NCI-H146 treated with DMSO at 0.1 percent for 48 hours (cell line): ENCODE measurements at regions not wholly inside any gene's neighbourhood (a gene's known extent, or its start where the extent isn't known, plus 50 kb on each side); places are given as distances from the start of the nearest gene placed in this dataset.

Experiments used
- DNase-seq: peaks from one replicate; lab custom pipeline; 2025; ENCODE audit not compliant: unreplicated experiment; lab: John Stamatoyannopoulos, UW

DNA sequence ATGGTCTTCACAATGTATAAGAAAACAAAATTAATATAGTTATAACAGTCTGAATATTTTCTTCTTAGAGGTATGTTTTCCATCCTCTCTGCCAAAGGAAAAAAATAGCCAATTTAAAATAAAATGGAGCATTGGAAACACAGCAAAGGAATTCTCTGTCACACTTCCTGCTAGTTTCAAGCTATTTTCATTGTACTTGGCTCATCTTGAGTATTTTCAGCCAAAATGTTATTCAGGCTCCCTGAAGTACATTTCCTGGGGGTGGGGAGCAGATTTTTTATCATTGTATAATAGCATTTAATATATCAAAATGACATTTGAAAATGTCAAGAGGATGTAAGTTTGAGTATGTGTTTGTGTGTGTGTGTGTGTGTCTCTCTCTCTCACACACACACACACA, 463.6 kb upstream of the REG3G start:
- DNase-seq = no peak

DNA sequence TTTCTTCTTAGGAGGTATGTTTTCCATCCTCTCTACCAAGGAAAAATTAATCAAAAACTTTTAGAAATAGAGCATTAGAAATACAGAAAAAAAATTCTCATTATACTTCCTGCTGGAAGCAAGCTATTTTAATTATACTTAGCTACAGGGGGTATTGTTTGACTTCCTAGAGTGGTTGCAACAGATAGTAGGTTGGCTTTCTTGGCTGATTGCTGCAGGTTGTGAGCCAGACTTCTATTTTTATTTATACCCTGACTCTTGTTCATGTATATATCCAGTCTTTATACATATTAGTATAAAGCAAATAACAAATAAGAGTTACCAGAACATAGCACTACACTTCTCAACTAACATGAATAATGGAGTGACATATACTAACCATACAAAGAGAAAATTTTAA, 460.8 kb upstream of the REG3G start:
- no peak for DNase-seq

DNA sequence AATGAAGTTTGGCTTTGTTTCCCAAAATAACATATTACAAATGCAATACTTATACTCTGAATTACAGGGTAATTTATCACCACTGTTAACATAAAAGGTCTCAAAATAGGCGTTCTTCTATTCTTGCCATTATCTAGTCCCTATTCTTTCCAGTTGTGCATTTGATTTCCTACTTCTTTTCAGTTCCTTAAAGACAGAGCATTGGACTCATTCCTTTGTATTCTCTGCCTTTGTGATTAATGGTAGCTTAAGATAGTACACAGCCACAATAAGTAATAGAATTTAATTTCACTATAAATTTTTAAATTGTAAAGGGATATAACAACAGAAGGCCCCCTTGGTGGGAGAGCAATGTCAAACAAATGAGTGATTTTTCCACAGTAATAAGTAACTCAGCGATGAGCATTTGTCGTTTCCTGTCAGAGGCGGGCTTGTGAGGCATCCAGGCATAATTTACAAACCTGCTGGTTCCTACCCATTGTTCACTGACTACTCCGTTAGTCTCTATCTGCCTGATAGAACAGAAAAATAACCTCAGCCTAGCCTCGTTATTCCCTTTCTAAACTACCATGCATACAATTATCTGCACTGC, 456.6 kb upstream of the REG3G start:
- no peak for DNase-seq

DNA sequence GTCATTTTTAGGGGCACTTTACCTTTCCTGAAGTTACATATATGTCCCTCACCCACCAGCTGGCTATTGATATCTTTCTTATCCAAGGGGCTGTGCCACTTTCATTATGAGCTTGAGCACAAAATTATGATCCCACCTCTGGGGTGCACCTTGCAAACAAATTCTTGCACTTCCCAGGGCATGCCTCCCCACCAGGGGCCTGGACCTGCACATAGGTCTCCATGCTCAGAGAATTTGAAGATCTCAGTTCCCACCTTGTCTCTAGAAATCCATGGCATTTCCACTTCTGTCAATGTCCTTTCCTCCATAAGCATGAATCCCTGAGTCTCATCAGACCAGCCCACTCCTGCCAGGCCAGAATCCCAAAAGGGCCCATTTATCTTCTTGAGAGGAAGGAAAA, 449.1 kb upstream of the REG3G start:
- no peak for DNase-seq

DNA sequence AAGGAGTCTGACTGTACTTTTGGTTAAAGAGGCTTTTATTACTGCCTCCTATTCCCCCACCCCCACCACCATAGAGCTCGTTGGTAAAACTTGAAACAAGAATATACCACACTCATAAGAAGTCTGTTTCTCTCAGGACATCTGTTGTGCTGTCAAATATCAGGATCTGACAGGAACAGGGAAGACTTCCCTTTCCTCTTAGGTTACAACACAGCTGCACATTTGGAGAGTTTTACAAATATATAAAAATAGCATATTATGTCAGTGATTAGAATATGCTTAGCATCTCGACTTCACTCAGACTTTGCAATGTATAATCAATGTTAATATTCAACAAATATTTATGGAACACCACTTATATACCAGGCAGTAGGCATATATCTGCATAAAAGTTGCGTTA, 439.6 kb upstream of the REG3G start:
- no peak for DNase-seq

DNA sequence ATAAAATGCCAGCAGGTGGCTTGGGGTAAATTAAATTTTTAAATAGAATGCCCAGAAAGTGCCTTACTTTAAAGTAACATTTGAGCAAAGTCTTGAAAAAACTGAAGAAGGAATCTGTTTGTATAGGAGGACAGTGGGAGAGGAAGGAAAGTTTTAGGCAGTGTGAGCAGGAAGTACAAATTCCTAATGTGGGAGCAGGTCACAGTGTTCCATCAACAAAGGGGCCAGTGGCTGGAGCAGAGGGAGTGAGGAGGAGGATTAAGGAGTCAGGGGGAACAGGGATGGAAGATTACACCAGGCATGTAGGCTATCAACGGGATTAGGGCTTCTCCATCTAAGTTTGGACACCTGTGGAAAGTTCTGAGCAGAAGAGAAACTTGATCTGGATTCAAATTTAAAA, 439.2 kb upstream of the REG3G start:
- DNase-seq = no peak

DNA sequence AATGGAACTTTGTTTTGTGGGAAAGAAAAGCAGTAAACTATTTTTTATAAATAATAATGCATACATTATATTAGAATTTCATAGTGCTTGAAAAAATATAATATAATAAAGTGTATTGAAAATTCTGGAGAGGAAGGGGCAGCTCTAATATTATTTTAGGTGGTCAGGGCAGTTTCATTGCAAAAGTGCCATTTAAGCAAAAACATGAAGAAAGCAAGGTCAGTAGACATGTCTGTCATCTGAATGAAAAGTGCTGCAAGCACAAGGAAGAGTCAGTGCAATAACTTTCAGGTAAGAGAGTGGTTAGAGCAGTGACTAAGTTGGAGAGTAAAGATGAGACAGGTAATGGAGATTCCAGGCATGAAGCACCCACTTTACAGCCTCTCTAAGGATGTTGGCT, 435.6 kb upstream of the REG3G start:
- no peak for DNase-seq

DNA sequence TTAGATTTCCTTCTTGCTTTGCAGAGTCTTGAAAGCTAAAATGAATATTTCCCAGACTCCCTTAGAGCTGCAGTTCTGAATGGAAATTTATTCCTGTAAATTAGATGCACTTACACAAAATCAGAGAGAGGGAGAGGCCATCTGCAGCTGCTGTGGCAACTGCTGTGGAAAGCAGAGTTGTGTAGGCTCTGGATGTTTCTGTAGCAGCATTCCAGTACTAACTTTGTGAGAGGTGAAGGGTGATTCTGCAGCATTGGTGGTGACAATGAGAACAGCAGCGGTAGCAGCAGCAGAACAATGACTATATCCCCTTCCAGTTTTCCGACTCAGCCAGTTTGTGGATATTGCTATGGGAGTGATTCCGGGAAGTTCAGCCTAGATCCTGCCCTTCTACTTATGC, 433.0 kb upstream of the REG3G start:
- no peak for DNase-seq

DNA sequence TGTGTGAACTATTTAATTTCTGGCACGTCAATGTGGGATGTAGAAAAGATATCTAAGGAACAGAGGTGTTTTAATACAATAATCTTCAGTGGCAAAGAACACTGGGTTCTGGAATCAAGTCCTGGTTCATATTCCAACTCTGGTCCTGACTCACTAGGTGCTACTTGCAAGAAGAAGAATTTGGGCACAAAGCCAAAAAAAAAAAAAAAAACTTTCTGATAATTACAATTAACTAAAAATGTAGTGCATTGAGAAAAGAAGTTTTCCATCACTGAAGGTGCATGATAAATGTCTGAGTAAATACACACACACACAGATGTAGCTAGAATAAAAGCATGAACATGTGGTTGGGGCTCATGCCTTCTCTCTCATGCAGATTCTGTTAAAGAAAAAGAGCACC, 424.4 kb upstream of the REG3G start:
- DNase-seq = no peak

DNA sequence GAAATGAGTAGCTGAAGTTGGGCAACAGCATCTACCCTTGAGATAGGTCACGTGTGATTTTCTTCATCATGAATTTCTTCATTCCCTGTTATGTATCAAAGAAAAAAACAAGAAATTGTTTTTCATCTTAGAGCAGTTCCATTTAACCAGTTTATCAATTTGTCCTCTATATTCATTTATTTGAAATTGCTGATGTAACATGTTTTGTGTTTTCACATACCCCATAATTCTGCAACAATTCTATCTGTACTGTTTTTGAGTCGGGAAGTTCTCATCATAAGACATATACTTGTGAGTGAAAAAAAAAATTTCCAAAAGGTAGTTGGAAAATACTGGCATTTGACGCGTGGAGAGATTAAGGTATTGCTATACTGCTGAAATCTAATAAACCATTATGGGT, 422.6 kb upstream of the REG3G start:
- DNase-seq = no peak

DNA sequence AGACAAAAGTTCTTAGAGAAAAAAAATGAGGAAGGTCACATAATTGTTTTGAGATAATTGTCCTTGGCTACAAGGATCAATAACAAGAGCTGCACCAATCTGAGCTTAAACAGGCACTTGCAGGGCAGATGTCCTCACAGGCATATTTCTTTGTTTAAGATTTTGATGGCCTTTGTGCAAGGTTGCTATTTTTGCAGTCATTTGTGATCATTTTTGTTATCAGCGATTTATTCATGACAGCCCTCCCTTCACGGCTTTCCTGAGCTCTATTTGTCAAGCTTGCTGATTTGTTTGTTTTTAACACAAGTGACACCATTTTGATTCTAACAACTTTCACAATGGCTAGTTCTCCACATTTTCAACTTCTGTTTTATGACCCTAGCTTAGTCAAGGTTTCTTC, 418.6 kb upstream of the REG3G start:
- peak; percentile 79 for DNase-seq

DNA sequence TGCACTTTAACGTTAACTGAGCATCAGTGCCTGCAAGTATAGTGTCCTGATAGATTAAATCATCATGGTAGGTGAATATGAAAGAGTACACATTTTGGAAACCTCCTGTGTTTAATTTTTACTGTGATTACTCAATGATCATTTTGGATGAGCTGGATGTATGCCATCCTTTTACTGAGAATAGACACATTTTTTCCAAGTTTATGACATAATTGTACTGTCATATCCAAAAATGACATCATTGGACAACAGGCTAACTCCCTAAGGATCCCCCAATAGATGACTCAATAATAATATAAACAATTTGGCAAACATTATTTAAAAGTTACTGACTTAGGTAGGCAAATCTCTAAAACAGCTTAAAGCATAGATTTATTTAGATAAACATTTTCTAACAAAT, 410.8 kb upstream of the REG3G start:
- no peak for DNase-seq

DNA sequence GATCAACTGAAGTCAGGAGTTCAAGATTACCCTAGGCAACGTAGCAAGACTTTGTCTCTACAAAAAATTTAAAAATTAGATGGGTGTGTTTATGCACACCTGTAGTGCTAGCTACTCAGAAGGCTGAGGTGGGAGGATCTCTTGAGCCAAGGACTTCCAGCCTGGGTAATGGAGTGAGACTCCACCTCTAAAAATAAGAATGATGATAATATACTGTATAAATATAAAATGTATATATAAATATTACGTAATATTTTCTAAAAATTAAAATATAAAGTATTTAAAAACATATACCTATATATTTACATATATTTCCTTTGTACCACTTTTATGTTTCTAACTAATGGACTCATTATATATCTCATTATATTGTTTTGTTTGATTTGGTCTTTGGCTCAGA, 409.5 kb upstream of the REG3G start:
- no peak for DNase-seq

DNA sequence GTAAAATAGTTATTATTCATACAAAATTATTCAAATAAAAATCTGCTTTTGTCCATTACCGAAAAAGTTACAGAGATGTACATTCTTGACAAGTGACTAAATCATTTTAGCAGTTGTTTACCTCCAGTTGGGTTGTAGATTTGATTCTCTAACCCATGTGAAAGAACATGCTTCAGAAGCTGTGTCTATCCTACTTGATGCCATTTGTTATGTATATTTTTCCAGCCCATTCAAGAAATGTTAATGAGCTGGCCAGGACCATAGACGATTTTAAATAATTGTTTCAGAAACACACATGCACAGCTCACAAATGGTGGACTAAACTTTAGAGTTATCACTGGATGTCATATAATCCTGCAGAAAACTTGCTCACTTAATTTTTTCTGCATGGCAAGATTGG, 391.1 kb upstream of the REG3G start:
- no peak for DNase-seq

DNA sequence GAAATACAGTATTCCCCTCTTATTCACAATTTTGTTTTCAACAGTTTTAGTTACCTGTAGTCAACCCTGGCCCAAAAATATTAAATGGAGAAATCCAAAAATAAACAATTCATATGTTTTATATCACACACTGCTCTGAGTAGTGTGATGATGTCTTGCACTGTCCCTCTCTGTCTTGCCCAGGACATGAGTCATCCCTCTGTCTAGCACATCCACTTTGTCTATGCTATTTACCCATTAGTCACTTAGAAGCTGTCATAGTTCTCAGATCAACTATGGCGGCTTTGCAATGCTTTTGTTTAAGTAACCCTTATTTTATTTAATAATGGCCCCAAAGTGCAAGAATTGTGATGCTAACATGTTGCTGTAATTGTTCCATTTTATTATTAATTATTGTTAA, 380.6 kb upstream of the REG3G start:
- no peak for DNase-seq

DNA sequence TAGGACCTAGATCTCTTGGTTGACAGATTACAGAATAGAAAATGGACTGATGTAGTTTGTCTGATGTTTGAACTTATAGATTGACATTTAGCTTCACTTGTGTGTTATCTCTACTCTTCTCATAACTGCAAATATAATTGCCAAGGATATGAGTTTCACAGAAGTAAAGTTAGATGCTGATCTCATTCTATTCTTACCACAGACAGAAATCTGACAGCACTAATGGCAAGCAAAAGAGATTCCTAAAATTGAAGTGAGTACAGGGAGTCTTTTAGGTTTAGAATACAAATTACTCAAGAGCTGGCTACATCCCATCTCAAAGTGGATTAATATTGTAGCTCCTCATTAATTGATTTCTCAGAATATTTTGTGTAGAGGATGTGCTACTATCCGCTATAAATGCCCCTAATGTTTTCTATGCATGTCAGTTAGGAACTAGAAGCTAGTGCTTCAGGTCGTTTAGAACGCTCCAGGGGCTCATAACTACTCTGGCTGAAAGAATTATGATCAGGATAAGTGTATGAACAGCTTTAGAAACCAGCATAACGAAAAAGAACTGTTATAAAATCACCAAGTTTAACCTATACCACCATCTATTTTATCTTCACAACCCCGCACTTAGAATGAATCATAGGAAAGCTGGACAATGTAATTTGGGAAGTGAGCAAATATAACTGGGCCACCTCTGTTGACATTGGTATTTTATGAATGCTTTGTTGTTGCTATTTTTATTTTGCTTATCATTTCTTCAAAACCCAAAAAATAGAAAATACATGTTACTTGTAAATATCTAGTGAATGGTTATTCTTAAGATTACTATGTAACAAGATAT, 378.8 kb upstream of the REG3G start:
- DNase-seq = no peak

DNA sequence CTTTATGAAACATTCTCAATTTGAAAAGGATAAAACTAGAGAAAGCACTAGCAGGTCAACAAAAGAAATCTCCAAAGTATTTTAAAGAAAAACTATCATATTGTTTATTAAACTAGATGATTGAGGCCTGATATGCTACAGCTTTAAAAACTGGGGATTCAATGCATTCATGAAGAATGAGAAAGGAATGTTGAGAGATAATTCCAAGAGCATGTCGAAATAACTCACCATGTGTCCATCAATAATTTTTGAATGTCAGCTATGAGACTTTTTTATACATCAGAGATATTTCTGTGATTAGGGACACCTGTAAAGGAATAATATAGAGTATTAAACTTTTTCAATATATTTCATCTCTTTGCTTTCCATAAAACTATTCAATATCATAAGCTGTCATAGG, 376.9 kb upstream of the REG3G start:
- DNase-seq = no peak

DNA sequence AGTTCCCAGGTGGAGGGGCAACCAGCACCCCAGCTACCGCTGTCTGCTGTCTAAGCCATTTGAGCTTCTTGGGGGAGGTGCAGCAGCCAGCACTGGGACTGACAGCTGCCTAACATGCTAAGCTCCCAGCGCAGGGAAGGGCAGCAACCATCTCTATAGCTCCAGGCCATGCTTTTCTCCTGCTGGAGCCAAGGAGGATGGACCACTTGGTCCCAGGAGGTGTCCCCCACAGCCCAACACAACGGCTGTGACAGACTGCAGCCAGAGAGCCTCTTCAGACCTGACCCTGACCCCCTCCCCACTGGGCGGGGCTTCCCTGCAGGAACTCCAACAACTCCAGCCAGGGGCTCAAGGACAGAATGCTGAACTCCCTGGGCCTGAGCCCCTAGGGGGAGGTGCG, 370.6 kb upstream of the REG3G start:
- DNase-seq = no peak

DNA sequence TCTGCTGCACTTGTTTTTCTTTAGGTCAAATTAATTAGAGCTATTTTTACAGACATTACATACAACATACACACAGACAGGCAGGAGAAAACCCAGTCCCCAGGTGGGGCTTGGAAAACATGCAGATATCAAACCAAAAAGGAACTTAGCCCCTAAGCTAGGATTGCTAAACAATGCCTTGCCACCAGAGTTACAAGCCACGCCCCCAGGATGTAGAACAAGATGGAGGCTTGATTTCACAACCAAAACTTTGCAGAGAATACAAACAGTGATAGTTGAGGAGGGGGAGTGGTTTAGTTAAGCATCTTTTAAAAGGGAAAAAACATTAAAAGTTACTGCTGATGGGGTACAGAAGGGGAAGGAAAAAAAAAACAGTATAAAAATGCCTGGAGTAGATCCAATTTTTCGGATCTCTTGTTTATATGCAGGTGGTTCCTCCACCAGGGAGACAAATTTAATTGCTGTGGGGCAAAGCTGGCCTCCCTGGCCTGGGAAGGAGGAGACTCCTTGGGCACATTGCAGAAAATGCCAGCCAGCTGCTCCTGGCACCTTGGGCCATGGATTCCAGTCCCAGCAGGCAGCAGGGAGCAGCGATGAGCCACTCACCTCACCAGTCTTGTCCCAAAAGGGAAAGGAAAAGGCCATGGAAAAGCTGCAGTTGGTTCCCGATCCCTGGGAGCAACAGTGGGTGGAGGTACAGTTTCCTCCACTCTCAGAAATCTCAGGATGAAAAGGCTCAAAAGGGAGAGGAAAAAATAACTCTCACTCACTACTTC, 348.4 kb upstream of the REG3G start:
- no peak for DNase-seq

DNA sequence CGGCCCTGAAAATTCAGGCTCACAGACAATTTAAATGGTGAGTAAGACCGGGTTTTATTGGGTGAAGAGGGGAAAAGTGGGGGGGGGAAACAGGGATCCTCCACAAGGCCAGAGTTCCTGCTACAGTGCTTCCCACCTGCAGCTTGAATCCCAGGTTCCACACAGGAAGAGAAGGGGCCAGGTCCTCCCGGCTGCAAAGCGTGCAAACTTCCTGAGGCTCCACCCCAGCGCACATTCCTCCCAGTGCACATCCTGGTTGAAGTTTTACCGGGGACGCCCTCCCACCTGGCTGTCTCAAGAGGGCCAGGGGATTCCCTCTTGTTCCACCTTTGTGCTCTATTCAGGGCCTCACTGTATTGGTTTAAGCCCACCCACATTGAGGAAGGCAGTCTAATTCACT, 347.7 kb upstream of the REG3G start:
- DNase-seq = no peak

DNA sequence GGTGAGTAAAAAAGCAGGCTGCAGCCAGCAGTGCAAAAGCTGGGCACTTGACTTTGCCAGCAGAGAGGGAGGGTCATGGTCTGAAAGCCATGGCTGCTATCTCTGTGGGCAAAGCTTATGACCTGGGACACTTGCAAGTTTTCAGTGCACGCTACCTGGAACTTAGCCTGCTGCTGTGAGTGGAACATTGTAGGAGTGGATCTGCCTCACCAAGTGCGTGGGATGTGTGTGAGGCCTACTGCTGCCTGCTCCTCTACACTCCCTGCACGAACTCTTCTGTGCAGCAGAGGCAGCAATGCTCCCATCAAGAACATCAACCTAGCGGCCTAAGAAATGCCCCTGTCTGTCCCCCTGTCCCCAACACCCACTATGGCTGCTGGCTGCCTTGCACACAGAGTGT, 344.1 kb upstream of the REG3G start:
- DNase-seq = no peak

DNA sequence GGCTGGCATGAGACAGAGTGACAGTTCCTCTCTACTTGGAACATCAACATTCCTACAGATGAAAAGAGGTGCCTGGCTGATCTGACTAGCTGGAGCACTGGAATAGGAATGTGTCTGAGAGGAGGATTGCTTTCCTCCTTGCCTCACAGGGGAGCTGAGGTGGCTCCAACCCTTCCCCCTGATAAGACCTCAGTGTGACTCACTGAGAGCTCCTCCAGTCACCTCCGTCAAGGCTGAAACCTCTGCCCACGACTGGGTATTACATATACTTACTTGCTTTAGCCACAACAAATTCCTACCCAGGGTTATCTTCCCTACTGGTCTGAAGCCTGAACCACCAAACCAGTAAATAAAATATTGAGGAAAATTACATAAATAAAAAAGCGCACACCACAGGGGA, 342.7 kb upstream of the REG3G start:
- DNase-seq = no peak
